ENCODE measurements at regions not wholly inside any gene's neighbourhood (a gene's known extent, or its start where the extent isn't known, plus 50 kb on each side); places are given as distances from the start of the nearest gene placed in this dataset.

- TF ChIP-seq CTCF (IDR thresholded peaks at IDR 0.05; ENCODE audit: low read depth, low read length): no peak
- TF ChIP-seq MAX (IDR thresholded peaks at IDR 0.05; ENCODE audit: low read depth, low read length): no peak
- TF ChIP-seq POLR2A (IDR thresholded peaks at IDR 0.05; ENCODE audit: extremely low read depth, insufficient read length): no peak
- no peak for TF ChIP-seq MYC (IDR thresholded peaks at IDR 0.05; ENCODE audit: low read depth, low read length)
These were observed 245.1 kb upstream of the LRTM1 start for GRCh38 chr3:55172913-55173312.
